ENCODE measurements at regions not wholly inside any gene's neighbourhood (a gene's known extent, or its start where the extent isn't known, plus 50 kb on each side); places are given as distances from the start of the nearest gene placed in this dataset.
"Not testable (repeated sequence)": the region's sequence is repeated elsewhere in the genome, so short reads cannot be mapped to it uniquely, and the experiment has no call there.

DNA sequence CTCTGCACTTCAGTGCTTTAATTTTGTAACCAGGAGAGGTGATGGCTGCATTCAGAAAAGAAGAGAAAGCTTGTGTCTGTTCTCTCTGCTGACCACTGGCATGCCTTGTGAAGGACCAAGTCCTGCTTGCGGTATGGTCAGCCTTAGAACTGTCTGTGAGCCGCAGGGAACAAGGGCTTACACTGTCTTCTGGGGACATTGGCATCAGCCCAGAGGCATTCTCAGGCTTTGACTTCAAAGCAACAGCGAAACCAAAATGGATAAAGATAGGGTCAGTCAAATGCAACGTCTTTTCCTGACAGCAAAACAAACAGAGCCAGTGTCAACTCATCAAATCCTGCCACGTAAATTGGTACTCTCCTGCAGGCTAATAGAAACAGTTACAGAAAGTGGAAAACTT lies 179.6 kb downstream of the ATP6V0E2 start:
- in situ Hi-C loops (cut with HindIII; ENCODE audit: low sequenced_read_pairs); DNase-seq (ENCODE audit: low read depth, low spot score); H3K4me3 ChIP-seq (ENCODE audit: low read depth, low read length): not testable (repeated sequence)

DNA sequence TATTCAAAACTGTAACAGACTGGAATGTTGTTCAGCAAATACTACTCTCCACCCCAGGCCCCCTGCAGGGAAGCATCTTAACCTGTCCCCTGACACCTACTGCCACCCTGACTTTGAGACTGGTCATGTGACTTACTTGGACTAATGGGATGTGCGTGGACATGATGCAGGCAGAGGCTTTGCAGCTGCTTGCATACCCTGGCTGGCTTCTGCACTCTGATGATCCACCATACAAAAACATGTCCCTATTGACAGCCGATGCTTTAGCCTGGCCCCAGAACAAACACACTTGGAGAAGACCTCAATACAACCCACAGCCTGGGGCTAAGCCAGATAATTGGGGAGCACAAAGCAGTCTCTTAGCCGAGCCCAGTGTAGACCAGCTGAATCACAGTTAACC lies 180.5 kb downstream of the ATP6V0E2 start:
- H3K4me3 ChIP-seq (ENCODE audit: low read depth, low read length); DNase-seq (ENCODE audit: low read depth, low spot score); in situ Hi-C loops (cut with HindIII; ENCODE audit: low sequenced_read_pairs): not testable (repeated sequence)

DNA sequence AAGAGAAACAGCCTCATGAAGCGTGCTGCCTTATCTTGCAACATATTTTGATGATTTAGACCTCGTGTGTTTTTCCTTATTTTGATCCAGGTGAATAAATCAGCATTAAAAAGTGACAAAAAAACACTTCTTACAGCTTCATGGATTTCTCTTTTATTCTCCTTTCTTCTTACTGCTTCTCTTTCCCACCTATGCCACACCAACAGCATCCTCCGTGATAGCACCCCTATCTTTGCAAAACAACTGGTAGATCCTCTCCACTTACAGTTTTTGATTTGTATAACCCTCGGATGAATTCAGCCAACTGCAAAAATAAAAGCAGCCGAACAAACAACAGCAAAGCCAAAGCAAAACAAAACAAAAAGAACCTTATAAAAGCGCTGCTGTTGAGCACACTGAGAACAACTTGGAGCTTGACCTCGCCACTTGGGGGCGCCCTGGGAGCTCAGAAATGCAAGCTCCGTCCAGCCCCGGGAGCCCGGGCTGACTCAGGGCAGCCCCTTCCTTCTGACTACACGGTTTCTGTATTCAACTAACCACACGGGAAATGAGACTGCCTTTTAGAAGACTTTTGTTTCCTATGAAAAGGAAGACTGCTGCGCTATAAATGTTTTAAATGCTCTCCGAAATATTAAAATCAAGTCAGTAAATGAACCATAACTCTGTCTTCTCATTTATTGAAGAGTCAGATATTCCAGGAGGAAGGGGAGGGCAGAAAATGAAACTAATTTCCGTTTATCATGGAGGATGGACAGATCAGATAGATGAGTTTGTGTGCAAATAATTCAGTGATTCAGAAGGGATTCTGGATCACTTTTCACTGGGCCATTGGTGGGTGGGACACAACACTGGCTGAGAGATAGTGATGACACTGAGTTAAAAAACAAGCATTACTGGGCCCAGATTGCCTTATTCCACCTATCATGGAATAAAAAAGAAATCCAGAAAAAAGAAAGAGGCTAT lies 186.8 kb downstream of the ATP6V0E2 start:
- H3K4me3 ChIP-seq (ENCODE audit: low read depth, low read length); DNase-seq (ENCODE audit: low read depth, low spot score); in situ Hi-C loops (cut with HindIII; ENCODE audit: low sequenced_read_pairs): not testable (repeated sequence)

DNA sequence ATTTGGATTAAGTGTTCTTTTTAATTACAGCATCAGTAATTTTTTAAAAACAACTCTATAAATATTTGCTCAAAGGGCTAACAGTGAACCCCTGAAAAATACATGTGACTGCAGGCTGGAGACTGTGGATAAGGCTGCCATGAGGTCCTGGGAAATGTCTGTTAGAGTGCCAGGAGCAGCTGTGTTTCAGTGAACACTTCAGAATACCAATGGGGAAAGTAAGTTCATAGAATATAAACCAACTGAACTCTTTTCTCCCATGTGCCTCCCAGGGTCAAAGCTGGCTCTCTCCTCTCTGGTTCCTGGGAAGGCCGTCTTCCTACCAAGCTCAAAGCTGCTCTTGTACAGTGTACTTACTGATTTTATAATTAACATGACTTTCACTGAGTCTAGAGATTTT lies 189.4 kb downstream of the ATP6V0E2 start:
- H3K4me3 ChIP-seq (ENCODE audit: low read depth, low read length); in situ Hi-C loops (cut with HindIII; ENCODE audit: low sequenced_read_pairs); DNase-seq (ENCODE audit: low read depth, low spot score): not testable (repeated sequence)

DNA sequence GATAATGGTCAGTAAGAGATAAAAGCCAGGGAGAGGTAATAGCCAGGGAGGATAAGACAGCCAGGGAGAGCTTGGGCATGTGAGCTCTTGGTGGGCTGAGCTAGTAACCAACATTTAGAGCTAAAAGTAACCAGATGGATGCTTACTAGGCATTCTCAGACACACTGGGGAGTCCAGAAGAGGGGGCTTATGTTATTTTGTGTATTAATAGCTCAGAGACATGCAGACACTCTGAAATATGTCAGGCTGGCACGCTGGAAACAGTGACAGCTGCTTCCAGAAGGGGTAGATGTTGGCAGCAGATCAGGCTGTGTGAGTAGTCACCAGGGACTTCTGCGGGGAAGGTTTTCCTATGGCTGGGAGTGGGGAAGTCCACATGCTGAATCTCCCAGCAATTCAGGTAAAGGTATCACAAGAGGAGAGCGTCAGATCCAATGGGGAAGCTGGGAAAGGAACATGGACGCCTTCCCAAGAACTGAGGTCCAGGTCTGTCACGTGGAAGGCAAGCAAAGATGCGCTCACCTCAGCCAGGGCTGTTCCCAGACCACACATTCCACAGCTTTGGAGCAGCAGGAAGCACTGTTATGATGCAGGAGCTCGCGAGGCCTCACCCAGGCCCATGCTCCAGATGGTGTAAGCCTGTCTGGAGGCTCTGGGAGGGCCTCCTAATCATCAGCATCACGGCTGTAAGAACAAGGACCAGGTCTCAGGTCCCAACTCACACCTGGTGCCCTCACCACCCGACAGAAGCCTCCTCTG lies 196.0 kb downstream of the ATP6V0E2 start:
- H3K4me3 ChIP-seq (ENCODE audit: low read depth, low read length); in situ Hi-C loops (cut with HindIII; ENCODE audit: low sequenced_read_pairs); DNase-seq (ENCODE audit: low read depth, low spot score): not testable (repeated sequence)

DNA sequence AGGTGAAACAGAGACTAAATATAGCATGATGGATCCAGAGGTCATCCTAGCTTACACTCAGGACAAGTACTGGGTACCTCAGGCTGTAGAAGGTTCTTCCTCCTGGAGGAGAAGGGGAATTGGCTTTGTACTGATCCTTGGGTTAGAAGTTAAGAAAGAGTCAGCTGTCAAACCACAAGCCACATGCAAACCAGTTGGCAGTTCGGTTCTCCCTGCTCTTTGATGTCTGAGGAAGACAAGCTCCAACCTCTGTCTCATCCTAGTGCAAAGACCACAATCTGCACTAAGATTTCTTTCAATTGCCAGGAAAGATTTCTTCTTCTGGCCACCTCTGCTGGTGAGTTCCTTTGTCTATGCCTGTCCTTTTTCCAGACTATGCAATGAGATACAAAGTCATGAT lies 203.8 kb downstream of the ATP6V0E2 start:
- H3K4me3 ChIP-seq (ENCODE audit: low read depth, low read length); in situ Hi-C loops (cut with HindIII; ENCODE audit: low sequenced_read_pairs); DNase-seq (ENCODE audit: low read depth, low spot score): not testable (repeated sequence)

DNA sequence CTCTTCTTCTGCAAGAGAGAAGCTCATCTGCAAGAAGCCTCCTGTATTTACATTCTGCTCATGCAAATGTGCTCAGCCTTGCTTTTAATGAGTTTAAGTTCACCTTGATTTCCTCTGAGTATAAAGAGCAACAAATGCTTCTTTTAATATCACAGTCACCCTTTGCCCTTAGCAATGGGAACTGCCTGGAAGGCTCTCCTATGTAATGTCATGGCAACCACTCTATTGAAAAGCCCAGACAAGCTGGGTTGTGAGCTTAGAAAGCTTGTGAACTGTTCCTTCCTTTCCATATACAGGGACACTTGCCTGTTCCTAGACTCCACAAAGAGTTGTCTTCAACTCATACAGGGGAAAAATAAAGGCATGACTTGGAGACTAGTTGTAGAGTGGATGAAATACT lies 208.1 kb downstream of the ATP6V0E2 start:
- in situ Hi-C loops (cut with HindIII; ENCODE audit: low sequenced_read_pairs); H3K4me3 ChIP-seq (ENCODE audit: low read depth, low read length); DNase-seq (ENCODE audit: low read depth, low spot score): not testable (repeated sequence)

DNA sequence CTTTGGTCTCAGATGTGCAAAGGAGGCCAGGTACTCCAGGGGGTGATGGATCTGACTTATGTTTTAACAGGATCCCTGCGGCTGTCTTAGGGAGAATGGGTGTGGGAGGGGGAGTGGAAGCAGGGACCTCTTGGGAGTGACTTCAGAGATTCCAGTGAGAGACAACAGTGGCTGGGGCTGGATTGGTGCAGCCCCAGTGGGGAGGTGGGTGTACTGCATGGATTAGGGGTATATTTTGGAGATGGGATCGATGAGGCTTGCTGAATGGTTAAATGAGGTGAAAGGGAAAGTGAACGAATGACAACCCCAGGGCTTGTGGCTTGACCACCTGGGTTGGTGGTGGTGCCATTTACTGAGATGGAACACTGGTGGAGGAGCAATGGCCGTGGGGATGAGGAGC lies 211.0 kb downstream of the ATP6V0E2 start:
- H3K4me3 ChIP-seq (ENCODE audit: low read depth, low read length); DNase-seq (ENCODE audit: low read depth, low spot score); in situ Hi-C loops (cut with HindIII; ENCODE audit: low sequenced_read_pairs): not testable (repeated sequence)

DNA sequence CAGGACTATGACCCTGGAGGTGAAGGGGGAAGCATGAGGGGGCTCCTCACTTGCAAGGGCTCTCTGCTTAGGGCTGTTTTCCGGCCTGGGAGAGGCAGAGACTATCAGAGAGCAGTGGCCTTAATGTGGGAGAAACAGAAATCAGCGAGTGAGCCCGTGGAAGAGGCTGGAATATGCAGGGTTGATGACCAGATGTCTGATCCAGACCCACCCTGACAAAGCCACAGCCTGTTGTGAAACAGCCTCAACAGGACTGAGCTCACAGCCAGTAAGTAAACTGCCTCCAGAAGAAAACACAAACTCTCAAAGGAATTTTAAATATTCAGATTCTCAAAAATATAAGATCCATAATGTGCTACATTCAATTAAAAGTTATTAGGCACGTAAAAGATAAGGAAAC lies 213.7 kb downstream of the ATP6V0E2 start:
- in situ Hi-C loops (cut with HindIII; ENCODE audit: low sequenced_read_pairs); DNase-seq (ENCODE audit: low read depth, low spot score); H3K4me3 ChIP-seq (ENCODE audit: low read depth, low read length): not testable (repeated sequence)

DNA sequence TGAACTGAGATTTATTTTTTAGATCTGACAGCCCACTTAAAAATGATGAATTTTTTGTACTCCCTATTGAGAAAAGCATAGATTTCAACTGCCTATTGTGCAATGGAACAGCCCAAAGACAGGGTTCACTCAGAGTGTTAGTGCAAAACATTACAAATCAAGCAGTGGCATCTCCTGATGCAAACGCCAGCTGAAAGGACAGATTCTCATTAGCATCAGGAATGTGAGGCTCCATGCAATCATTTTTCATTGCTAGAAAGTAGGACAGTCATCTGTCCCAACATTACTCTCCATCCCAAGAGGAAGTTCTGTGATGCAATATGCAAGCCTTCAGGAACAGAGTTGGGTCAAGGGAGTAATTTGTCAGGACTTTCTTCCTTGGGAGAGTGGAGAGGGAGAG lies 215.4 kb downstream of the ATP6V0E2 start:
- DNase-seq (ENCODE audit: low read depth, low spot score); H3K4me3 ChIP-seq (ENCODE audit: low read depth, low read length); in situ Hi-C loops (cut with HindIII; ENCODE audit: low sequenced_read_pairs): not testable (repeated sequence)

DNA sequence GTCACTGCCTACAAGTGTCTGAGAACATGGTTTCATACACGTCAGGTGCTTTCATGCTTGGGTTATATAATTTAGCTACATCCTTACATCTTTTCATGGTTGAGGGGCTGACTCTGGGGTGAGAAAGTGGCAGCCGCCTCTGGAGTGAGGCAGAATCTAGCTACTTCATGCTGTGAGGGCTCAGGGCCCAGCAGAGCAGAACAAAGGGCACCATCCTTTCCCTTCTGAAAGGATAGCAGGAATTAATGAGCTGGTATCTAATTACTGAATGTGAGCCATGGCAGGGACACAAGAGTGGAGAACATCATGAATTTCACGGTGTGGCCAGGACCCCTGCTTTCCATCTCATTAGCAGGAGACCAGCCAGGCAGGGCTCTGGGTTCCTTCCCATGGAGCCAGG lies 217.0 kb downstream of the ATP6V0E2 start:
- H3K4me3 ChIP-seq (ENCODE audit: low read depth, low read length); DNase-seq (ENCODE audit: low read depth, low spot score); in situ Hi-C loops (cut with HindIII; ENCODE audit: low sequenced_read_pairs): not testable (repeated sequence)

DNA sequence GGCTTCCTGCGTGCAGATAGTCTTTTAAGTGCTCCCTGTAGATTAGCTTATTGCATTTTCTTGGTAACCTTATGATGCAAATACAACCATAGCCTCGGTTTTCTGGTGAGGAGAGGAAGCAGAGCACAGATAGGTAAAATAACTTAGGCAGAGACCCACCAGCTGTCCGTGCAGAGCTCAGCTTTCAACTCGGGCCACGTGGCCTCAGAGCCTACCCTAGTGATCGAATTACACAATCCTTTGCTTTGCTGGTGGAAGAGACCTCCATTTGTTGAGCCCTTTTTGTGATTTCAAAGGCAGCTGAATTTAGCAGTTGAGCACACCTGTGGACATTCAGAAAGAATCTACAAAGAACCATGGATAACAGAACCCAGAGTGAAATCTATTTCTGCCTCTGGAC lies 220.1 kb downstream of the ATP6V0E2 start:
- H3K4me3 ChIP-seq (ENCODE audit: low read depth, low read length); DNase-seq (ENCODE audit: low read depth, low spot score); in situ Hi-C loops (cut with HindIII; ENCODE audit: low sequenced_read_pairs): not testable (repeated sequence)

DNA sequence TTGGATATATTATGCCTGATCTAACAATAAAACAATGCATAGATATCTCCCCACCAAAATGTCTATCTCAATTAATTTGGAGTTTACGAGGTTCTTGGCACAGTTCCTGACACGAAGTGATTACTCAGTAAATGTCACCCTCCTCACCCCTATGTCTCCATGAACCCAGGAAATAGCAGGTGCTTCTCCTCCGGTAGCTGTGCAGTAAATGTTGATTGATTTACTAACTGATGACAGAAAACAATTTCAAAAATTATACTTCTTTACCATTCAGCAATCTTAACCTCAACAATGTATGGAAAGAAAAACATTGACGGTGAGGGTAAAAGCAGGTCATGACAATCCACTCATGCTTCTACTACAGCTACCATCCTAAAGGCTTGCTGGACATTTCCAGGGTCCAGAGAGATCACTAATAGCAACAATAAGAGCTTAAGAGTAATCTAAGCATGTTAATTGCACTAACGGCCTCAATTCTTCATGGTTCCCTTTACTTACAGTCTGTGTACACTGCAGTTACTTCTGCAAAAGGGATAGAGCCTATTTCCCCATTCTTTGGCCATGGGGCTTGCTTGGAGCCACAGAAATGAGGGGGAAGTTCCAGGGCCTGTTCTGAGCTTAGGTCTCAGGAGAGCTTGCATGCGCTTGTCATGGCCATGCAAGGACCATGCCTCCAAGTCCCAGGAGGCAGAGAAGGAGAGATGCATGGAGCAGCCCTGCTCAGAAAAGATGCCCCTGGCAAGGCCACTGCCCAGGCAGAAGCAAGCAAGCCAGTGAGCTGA lies 222.6 kb downstream of the ATP6V0E2 start:
- in situ Hi-C loops (cut with HindIII; ENCODE audit: low sequenced_read_pairs); DNase-seq (ENCODE audit: low read depth, low spot score); H3K4me3 ChIP-seq (ENCODE audit: low read depth, low read length): not testable (repeated sequence)

DNA sequence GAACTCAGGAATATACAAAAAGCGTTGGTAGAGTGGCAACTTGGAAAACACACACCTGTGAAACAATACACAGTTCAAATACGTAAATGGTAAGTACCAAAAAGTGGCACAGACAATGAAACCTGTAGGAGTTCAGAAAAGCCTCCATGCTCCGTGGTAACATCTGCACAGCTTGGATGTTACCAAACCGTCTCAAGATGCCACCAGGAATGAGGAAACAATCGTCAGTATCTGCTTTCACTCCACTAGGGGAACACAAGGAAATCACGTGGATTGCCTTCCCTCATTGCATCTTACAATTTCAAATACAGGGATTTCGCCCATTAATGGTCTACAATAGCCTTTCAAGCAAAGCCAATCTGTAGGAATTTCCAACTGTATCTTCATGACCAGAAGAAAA lies 224.6 kb upstream of the LRRC61 start:
- DNase-seq (ENCODE audit: low read depth, low spot score); H3K4me3 ChIP-seq (ENCODE audit: low read depth, low read length); in situ Hi-C loops (cut with HindIII; ENCODE audit: low sequenced_read_pairs): not testable (repeated sequence)

DNA sequence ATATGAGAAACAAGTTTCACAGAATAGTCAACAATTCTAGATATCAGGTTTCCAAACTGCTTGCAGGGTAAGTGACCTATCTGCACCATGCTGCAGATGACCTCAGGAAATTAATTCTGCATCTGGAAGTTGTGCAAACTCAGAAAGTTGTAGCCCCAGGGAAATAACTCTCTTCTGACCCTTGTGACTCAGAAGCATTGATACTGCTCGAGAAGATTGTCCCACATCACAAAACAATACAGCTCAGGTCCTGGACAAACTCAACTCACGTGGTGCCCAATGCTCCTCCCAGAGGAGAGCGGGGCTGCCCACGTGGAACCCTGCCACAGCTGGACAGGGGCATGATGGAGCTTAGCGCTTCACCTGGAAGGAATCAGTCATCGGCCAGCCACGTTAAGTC lies 221.9 kb upstream of the LRRC61 start:
- in situ Hi-C loops (cut with HindIII; ENCODE audit: low sequenced_read_pairs); H3K4me3 ChIP-seq (ENCODE audit: low read depth, low read length); DNase-seq (ENCODE audit: low read depth, low spot score): not testable (repeated sequence)

DNA sequence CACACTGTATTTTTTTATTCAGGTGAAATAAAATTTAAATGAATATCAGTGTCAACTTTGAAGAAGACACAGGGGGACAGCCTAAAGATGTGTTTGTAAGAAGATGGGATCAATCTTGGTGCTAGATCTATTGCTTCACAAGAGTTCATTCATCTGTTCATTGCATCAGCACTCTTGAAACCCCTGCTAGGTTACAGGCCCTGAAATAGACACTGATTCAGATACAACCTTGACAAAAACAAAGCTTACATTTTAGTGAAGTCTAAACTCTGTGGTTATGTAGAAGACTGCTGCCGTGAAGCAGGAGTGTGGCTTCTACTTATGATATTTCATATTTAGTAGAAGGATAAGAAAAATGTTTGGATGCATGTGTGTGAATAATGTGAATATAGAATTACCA lies 215.9 kb upstream of the LRRC61 start:
- in situ Hi-C loops (cut with HindIII; ENCODE audit: low sequenced_read_pairs); DNase-seq (ENCODE audit: low read depth, low spot score); H3K4me3 ChIP-seq (ENCODE audit: low read depth, low read length): not testable (repeated sequence)

DNA sequence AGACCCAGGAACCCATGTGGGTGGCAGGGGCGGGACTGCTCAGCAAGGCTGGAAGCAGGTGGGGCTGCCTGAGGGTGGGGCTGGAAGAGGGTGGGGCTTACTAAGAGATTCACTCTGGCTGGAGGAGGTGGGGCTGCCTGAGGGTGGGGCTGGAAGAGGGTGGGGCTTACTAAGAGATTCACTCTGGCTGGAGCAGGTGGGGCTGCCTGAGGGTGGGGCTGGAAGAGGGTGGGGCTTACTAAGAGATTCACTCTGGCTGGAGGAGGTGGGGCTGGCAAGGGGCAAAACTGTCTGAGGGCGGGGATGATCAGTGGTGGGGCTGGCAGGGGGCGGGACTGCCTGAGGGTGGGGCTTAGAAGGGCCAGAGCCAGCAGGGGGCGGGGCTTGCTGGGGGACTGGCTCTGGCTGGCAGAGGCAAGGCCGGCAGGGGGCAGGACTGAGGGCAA lies 212.8 kb upstream of the LRRC61 start:
- in situ Hi-C loops (cut with HindIII; ENCODE audit: low sequenced_read_pairs); H3K4me3 ChIP-seq (ENCODE audit: low read depth, low read length); DNase-seq (ENCODE audit: low read depth, low spot score): not testable (repeated sequence)
